GM12891 (cell line): ENCODE measurements at regions not wholly inside any gene's neighbourhood (a gene's known extent, or its start where the extent isn't known, plus 50 kb on each side); places are given as distances from the start of the nearest gene placed in this dataset.

Experiments used
- PAX5 ChIP-seq: IDR thresholded peaks from 2 replicates; pipeline ENCODE4 v1.6.1; 2011; ENCODE audit warnings: low read length, moderate library complexity, mild to moderate bottlenecking; ENCODE audit not compliant: insufficient read depth, severe bottlenecking
- POLR2A ChIP-seq: IDR thresholded peaks from 2 replicates; pipeline ENCODE4 v1.6.1; 2011; ENCODE audit warnings: low read depth, low read length, control low read depth
- POLR2AphosphoS5 ChIP-seq: IDR thresholded peaks from 2 replicates; pipeline ENCODE4 v1.6.1; 2011; ENCODE audit warnings: low read depth, low read length, control low read depth
- POU2F2 ChIP-seq: IDR thresholded peaks from 2 replicates; pipeline ENCODE4 v1.6.1; 2011; ENCODE audit warnings: low read depth, mild to moderate bottlenecking, control low read depth, low read length, moderate library complexity
- TAF1 ChIP-seq: IDR thresholded peaks from 2 replicates; pipeline ENCODE4 v1.6.1; 2011; ENCODE audit warnings: low read depth, low read length, control low read depth

GRCh38 chr16:26951950-26952349 is 114.8 kb upstream of the C16orf82 start:
- TF ChIP-seq PAX5 (no peak), POLR2A (no peak), POLR2AphosphoS5 (no peak), TAF1 (no peak), POU2F2 (no peak)
